Endothelial cell of umbilical vein (primary cell): ENCODE measurements at regions not wholly inside any gene's neighbourhood (a gene's known extent, or its start where the extent isn't known, plus 50 kb on each side); places are given as distances from the start of the nearest gene placed in this dataset.
"Not testable (repeated sequence)": the region's sequence is repeated elsewhere in the genome, so short reads cannot be mapped to it uniquely, and the experiment has no call there.

Experiments
- BruUV-seq: library from RNA; stranded (reverse); fragments of 400-500 nt; replicated peaks from 2 replicates; lab custom pipeline; 2021; lab: Mats Ljungman, UMichigan
- CTCF ChIA-PET: fragments of 300-600, 350-600 bp; sonication (Branson Sonifier 250); formaldehyde crosslinking; loops from one replicate; lab custom pipeline; 2021; ENCODE audit warnings: antibody characterized with exemption, inconsistent platforms; lab: Charles Lee
- POLR2A ChIA-PET: fragments of 300-600, 350-600 bp; sonication (Branson Sonifier 250); formaldehyde crosslinking; loops from one replicate; lab custom pipeline; 2021; ENCODE audit warnings: antibody characterized with exemption, inconsistent platforms; lab: Charles Lee
- DNase-seq: peaks from one replicate; pipeline ENCODE4 v3.0.0-alpha.2; 2011; ENCODE audit warnings: low read depth, low spot score
- FAIRE-seq: peaks from 2 replicates; lab custom pipeline; 2011; peaks lifted over from hg19 to GRCh38; lab: Jason Lieb, UNC
- H2AFZ ChIP-seq: 2 replicates; pipeline ENCODE4 v1.6.0; 2012; ENCODE audit warnings: low read depth, low read length, control low read depth, inconsistent platforms
- H3K27ac ChIP-seq: 2 replicates; pipeline ENCODE4 v1.5.1; 2011; ENCODE audit warnings: low read depth, mild to moderate bottlenecking, control low read depth, low read length, moderate library complexity; ENCODE audit not compliant: insufficient read depth
- H3K27me3 ChIP-seq, 2 experiments: 2 replicates each; pipeline versions ENCODE4 v1.6.0 to v1.6.1; 2011; ENCODE audit warnings: low read length in 2 of 2, mixed read lengths in 1 of 2; ENCODE audit not compliant: control insufficient read depth in 2 of 2, insufficient read depth in 2 of 2
- H3K36me3 ChIP-seq, 2 experiments: 2 replicates in 1 of 2; 3 replicates in 1 of 2; pipeline ENCODE4 v1.5.1; 2011; ENCODE audit warnings: low read length in 2 of 2, mild to moderate bottlenecking in 1 of 2, moderate library complexity in 1 of 2; ENCODE audit not compliant: control insufficient read depth in 2 of 2, insufficient read depth in 2 of 2; ENCODE audit errors: extremely low read depth in 1 of 2
- H3K4me1 ChIP-seq: 3 replicates; pipeline ENCODE4 v1.5.1; 2011; ENCODE audit warnings: mild to moderate bottlenecking, low read length; ENCODE audit not compliant: control insufficient read depth, insufficient read depth; ENCODE audit errors: extremely low read depth
- H3K4me2 ChIP-seq: 2 replicates; pipeline ENCODE4 v1.6.1; 2011; ENCODE audit warnings: low read length, control low read depth, mixed read lengths; ENCODE audit not compliant: insufficient read depth
- H3K4me3 ChIP-seq, 3 experiments: fragments of 200-600 bp in 1 of 3; sonication (generic), shearing (Covaris generic) in 1 of 3; replicated peaks in 1 of 3; 2 replicates each; pipeline ENCODE4 v1.5.1; 2011 to 2016; ENCODE audit warnings: control low read depth in 3 of 3, low read length in 3 of 3, mild to moderate bottlenecking in 2 of 3, inconsistent platforms in 1 of 3, low read depth in 1 of 3, moderate library complexity in 1 of 3; ENCODE audit not compliant: insufficient read depth in 1 of 3
- H3K79me2 ChIP-seq: 2 replicates; pipeline ENCODE4 v1.6.0; 2012; ENCODE audit warnings: low read length, inconsistent platforms; ENCODE audit not compliant: control insufficient read depth, insufficient read depth
- H3K9ac ChIP-seq: replicated peaks from 2 replicates; pipeline ENCODE3; 2011; ENCODE audit warnings: low read length, control low read depth; ENCODE audit not compliant: insufficient read depth; ENCODE audit errors: extremely low read depth
- H3K9me1 ChIP-seq: replicated peaks from 3 replicates; pipeline ENCODE4 v1.6.0; 2011; ENCODE audit warnings: mild to moderate bottlenecking, low read length; ENCODE audit not compliant: control insufficient read depth, insufficient read depth; ENCODE audit errors: extremely low read depth
- H3K9me3 ChIP-seq: replicated peaks from 2 replicates; pipeline ENCODE4 v1.5.1; 2012; ENCODE audit warnings: low read length, inconsistent platforms; ENCODE audit not compliant: control insufficient read depth, insufficient read depth
- H4K20me1 ChIP-seq: replicated peaks from 2 replicates; pipeline ENCODE3; 2011; ENCODE audit warnings: mild to moderate bottlenecking, low read length; ENCODE audit not compliant: control insufficient read depth, insufficient read depth; ENCODE audit errors: extremely low read depth
- dilution Hi-C: fragments of 300-500 bp; cut with MboI; formaldehyde crosslinking; loops from one replicate; pipeline ENCODE4 v1.15.0; 2019; ENCODE audit warnings: low sequenced_read_pairs; ENCODE audit not compliant: extremely low pct_ligation_motif_present
- intact Hi-C: fragments of 100-400 bp; cut with micrococcal nuclease; formaldehyde crosslinking; loops from one replicate; pipeline ENCODE4 v1.10.0; 2022

DNA sequence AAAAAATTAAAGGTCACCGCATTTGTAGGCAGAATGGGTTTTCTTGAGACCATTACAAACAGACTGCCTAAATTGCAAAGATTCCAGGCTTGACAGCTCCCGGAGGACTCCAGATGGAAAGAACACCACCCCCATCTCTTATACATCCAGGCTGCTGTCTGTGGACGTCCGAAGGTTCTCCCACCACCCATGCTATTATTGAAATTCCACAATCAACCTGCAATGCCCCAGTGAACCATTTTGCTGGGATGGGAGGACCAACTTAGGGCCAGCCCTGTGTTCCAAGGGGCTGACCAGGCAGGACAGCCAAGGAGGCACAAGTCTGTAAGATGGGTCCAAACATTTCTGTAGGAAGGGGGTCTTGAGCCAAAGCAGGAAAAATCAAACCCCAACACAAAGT lies 122.7 kb downstream of the NPIPA8 start:
- H3K4me3 ChIP-seq, FAIRE-seq, intact Hi-C loops, H3K27me3 ChIP-seq, H3K4me1 ChIP-seq, BruUV-seq, H3K27ac ChIP-seq, H3K9ac ChIP-seq, H2AFZ ChIP-seq, DNase-seq, H4K20me1 ChIP-seq, H3K36me3 ChIP-seq, H3K9me3 ChIP-seq, H3K4me2 ChIP-seq, H3K9me1 ChIP-seq, CTCF ChIA-PET, H3K79me2 ChIP-seq, POLR2A ChIA-PET, dilution Hi-C loops: not testable (repeated sequence)

GRCh38 chr16:18211505-18211904 lies 125.0 kb downstream of the NPIPA8 start:
- FAIRE-seq, H3K9me1 ChIP-seq, H3K27me3 ChIP-seq, H3K36me3 ChIP-seq, H3K79me2 ChIP-seq, BruUV-seq, H3K4me3 ChIP-seq, intact Hi-C loops, dilution Hi-C loops, CTCF ChIA-PET, H4K20me1 ChIP-seq, H3K9me3 ChIP-seq, H3K27ac ChIP-seq, DNase-seq, H2AFZ ChIP-seq, H3K9ac ChIP-seq, H3K4me1 ChIP-seq, H3K4me2 ChIP-seq, POLR2A ChIA-PET: not testable (repeated sequence)

DNA sequence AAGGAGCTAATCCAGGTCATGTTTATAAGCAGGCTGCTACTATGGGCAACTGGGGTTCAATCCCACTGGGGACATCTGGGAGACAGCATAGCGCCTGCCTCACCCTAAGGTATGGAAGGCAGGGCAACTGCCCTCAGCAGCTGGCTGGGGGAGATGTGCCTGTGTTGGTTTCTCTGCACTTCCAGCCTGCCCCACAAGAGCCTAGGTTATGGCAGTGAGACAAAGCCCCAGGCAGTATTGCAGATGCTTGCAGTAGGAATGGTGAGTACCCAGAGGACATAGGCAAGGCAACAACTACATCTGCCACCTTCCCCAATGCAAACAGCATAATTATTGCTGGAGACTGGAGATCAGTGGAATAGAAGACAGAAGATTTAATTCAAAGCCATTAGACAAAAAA lies 131.8 kb downstream of the NPIPA8 start:
- CTCF ChIA-PET: not testable (repeated sequence)

DNA sequence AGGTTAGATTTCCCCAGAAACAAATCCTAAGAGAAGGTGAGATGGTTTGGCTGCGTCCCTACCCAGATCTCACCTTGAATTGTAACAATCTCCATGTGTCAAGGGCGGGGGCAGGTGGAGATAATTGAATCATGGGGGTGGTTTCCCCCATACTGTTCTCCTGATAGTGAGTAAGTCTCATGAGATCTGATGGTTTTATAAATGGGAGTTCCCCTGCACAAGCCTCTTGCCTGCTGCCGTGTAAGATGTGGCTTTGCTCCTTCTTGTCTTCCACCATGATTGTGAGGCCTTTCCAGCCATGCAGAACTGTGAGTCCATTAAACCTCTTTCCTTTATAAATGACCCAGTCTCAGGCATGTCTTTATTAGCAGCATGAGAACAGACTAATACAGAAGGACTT lies 132.2 kb downstream of the NPIPA8 start:
- H2AFZ ChIP-seq, H3K27ac ChIP-seq, H3K4me3 ChIP-seq, H3K79me2 ChIP-seq, intact Hi-C loops, FAIRE-seq, H3K4me1 ChIP-seq, DNase-seq, H3K27me3 ChIP-seq, BruUV-seq, H3K4me2 ChIP-seq, CTCF ChIA-PET, H4K20me1 ChIP-seq, H3K36me3 ChIP-seq, dilution Hi-C loops, H3K9me3 ChIP-seq, H3K9me1 ChIP-seq, H3K9ac ChIP-seq, POLR2A ChIA-PET: not testable (repeated sequence)

More for the DNA sequence above, 131.8 kb downstream of the NPIPA8 start:
- H3K4me1 ChIP-seq, H3K4me3 ChIP-seq, H3K9me1 ChIP-seq, H3K4me2 ChIP-seq, intact Hi-C loops, H2AFZ ChIP-seq, H3K9ac ChIP-seq, H3K79me2 ChIP-seq, DNase-seq, POLR2A ChIA-PET, FAIRE-seq, H3K27ac ChIP-seq, dilution Hi-C loops, H3K36me3 ChIP-seq, H3K27me3 ChIP-seq, H3K9me3 ChIP-seq, H4K20me1 ChIP-seq, BruUV-seq: not testable (repeated sequence)
